HG03571 (cell line): ENCODE measurements at regions not wholly inside any gene's neighbourhood (a gene's known extent, or its start where the extent isn't known, plus 50 kb on each side); places are given as distances from the start of the nearest gene placed in this dataset.
"Not testable (repeated sequence)": the region's sequence is repeated elsewhere in the genome, so short reads cannot be mapped to it uniquely, and the experiment has no call there.

ENCODE experiments used
- ATAC-seq: cut with Tn5 transposase; IDR thresholded peaks from one replicate; pipeline ENCODE4 v1.9.1; 2021; ENCODE audit not compliant: unreplicated experiment

DNA sequence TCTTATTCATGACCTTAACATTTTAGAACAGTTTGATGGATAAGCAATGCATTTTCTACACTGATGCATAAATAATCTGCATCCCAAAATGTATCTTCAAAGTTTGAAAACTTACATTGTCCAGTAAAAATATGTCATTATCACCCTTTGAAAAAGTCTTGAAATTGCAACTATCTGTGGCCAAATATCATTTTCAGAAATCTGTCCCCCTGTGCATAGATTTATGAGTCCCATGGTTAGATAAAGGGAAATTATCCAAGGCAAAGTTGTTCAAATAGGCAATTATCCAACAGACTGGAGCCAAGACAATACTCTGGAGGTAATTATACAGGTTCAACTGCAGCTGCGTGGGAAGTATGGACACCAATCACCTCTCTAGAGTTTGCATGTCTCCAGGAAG lies 182.5 kb upstream of the INTU start:
- no peak for ATAC-seq

DNA sequence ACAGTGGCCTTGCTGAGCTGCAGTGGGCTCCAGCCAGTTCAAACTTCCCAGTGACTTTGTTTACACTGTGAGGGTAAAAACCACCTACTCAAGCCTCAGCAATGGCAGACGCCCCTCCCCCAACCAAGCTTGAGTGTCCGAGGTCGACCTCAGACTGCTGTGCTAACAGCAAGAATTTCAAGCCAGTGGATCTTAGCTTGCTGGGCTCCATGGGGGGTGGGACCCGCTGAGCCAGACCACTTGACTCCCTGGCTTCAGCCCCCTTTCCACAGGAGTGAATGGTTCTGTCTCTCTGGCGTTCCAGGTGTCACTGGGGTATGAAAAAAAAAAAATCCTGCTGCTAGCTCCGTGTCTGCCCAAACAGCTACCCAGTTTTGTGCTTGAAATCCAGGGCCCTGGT lies 168.9 kb upstream of the INTU start:
- ATAC-seq, result no peak

DNA sequence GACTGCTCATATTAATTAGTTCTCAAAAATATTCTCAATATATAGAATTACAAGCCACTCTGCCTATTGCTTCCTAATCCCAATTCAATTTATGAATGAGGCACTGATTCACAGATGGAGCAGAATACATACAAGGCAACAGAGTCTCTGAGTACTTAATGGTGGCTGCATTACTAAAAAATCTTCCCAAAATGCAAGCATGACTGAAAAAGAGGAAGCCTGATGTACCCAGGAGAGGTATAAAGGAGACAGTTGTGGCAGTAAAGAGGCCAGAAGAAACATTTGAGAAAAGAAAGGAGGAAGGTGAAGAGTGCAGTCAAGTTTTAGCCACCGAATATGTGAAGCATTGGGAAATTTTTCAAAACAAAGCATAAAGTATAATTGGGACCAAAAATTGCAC lies 163.2 kb upstream of the INTU start:
- no peak for ATAC-seq

DNA sequence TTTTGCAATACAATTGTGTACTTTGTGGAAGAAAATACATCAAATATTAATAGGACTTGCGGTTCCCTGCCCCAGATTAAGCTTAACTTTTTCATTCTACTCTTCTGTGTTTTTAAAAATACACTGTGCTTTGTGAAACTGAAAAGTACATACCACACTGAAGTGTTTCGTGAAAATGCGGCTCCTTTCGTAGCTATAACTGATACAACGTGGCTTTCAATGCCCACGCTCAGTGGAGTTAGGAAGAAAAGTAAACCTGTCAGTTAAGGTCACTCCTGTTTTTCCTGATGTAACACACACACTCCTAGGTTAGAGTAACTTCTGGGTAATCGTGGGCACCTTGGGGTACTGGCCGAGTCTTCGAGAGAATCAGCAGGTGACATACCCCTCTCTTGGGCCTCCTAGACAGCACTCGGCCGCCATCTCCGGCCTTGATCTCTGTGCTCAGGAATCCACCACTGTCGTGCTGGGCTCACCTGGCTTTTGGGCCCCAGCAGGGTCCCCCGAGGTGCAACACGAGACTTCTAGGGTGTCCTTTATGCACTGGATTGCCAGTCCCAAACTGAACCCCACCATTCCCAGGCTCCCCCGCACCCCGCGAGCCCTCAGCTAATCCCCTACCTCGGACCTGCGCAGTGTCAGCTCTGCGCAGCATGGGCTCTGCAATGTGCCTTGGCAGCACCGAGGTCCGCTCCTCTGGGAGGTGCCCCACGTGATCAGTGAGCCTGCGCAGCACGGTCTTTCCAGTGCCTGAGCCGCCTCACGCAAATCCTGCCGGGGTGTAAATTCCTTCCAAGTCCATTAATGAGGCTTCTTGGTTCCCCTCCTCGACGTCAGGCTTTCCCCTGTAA lies 162.6 kb upstream of the INTU start:
- ATAC-seq, result no peak

DNA sequence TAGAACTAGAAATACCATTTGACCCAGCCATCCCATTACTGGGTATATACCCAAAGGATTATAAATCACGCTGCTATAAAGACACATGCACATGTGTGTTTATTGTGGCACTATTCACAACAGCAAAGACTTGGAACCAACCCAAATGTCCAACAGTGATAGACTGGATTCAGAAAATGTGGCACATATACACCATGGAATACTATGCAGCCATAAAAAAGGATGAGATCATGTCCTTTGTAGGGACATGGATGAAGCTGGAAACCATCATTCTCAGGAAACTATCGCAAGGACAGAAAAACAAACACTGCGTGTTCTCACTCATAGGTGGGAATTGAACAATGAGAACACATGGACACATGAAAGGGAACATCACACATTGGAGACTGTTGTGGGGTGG lies 154.5 kb upstream of the INTU start:
- ATAC-seq, result not testable (repeated sequence)

DNA sequence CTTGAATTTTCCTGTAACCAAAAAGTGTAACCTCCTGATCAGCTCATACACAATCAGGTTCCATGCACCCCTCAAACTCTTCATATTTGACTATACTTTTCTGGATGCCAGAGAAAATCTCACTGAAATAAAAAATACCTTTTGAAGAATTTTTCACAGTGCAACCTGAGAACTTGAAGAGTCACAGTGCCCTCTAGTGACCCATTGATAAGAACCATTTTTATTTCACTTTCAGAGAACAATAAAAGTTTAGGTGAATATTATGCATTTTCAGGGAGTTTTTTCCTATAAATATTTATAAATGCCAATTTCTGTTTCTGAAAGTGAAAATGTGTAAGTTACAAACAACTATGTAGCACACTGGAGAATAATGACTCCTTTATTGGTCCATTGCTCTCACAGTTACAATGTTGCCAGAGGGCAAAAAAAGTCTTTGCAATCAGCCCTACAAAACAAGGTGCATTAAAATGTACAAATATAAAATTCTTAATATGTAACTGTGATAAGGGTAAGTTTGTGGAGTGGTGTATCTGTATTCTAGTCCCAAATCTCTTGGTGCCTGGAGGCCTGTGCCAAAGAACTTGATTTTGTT lies 153.6 kb upstream of the INTU start:
- ATAC-seq, result no peak

DNA sequence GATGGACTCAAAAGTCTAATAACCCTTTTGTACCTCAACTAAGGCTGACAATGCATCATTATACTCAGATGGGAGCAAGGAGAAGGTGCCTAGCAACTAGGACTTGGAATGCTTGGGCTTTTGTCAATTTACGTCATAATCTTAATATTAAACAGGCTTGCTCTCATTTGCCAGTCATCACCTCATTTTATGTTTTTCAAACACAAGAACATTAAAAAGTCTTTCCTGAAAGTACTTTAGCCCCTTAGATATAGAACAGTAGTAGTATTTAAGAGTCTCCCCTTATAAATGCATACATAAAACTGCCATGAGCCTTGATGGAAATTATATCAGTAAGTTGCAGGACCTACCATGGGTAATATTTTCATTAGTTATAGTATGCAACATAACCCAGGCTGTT lies 150.7 kb upstream of the INTU start:
- ATAC-seq, result no peak

DNA sequence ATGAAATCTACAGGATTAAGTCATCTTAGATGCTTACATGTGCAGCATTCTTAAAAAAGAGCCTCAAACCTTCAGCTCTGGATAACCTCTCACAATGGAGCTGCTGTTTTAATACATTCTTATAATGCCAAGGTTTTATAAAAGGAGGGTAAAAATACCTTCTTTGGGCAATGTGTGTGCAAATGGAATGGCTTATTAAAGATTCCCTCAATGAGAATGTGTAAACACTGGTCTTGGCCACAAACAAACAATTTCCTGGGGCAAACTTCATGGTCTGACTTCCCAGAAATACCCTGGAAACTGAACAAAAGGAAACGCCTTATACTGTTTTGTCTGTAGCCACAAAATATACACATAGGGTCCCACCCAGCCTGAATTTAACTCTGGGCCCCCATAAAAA lies 148.6 kb upstream of the INTU start:
- no peak for ATAC-seq

DNA sequence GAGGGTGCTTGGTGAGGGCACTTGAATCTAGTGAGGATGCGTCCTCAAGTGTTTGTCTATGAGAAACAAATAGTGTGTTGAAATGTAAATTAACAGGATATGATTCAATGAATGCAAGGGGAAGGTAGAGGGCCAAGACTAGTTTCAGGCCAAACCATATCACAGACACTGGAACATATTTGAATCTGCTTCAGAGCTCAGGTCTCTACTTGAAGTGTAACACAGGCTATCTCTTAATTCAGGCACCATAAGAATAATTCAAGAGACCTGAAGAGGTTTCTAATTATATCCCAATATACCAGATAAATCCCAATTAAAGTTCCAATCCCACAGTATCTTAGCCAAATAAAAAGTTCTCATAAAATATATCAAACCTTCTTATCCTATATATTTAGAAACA lies 146.5 kb upstream of the INTU start:
- no peak for ATAC-seq

DNA sequence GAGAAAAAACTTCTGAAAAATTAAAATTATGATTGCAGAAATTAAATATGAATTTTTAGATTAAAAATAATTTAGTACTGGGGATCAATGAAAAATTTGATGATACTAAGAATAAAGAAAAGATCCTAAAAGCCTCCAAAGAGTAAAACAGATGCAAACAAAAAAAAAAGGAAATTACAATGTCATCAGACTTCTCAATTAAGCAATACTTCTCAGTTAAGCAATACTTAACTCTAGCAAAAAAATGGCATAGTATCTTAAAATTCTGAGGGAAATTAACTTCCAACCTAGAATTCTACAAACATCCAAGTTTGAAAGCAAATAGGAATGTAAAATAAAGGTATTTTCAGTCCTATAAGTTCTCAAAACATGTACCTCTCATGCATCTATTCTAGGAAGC lies 141.2 kb upstream of the INTU start:
- no peak for ATAC-seq

DNA sequence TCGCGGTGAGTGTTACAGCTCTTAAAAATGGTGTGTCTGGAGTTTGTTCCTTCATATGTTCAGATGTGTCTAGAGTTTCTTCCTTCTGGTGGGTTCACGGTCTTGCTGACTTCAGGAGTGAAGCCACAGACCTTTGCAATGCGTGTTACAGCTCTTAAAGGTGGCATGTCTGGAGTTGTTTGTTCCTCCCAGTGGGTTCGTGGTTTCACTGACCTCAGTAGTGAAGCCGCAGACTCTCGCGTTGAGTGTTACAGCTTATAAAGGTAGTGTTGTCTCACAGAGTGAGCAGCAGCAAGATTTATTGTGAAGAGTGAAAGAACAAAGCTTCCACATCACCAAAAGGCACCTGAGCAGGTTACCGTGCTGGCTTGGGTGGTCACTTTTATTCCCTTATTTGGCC lies 135.9 kb upstream of the INTU start:
- ATAC-seq, result not testable (repeated sequence)

DNA sequence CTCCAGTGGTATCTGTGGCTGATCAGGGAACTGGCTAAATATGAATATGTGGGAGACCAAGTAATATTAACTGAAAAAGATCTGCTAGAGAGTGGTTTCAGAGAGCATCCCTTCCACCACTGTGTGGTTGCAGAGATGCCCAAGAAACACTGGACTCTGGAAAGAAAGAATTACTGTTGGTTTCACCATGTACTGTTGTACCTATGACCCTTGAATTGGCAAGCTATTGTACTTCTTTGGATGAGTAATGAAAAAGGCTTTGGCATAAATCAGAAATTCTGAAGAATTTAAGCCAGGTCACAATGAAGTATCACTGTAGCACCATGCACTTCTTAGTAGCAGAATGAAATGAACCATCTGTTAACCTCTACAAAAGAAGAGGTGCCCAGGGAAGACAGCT lies 134.4 kb upstream of the INTU start:
- ATAC-seq, result no peak

DNA sequence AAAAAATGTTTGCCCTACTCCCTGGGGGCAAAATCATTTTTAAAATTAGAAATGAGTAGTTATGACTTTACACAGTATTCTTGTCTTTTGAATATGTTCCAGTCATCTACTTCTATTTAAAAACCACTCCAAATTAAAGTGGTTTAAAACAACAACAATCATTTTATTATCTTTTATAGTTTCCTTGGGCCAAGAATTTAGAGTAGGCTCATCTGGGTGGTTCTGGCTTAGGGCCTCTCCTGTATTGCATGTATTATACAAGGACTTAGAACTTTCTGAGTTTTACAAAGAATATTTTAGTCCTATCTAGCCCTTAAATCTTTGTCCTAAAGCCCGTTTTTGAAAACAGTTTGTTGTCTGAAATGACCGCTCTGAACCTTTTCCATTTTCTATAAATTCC lies 132.5 kb upstream of the INTU start:
- ATAC-seq, result no peak

DNA sequence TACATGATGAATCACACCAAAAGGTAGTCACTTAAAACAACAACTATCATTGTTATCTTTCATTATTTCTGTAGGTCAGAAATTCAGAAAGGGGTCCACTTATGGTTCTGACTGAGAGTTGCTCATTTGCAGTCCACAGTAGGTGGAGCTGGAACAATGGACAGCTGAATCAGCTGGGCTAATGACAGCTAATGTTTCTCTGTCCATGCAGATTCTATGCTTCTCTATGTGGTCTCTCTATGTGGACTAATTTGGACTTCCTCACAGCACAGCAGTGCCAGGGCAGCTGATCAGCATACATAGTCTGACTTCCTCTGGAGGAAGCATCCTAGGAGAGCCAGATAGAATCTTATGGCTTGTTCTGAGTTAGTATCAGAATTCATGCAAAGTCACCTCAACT lies 131.7 kb upstream of the INTU start:
- no peak for ATAC-seq

DNA sequence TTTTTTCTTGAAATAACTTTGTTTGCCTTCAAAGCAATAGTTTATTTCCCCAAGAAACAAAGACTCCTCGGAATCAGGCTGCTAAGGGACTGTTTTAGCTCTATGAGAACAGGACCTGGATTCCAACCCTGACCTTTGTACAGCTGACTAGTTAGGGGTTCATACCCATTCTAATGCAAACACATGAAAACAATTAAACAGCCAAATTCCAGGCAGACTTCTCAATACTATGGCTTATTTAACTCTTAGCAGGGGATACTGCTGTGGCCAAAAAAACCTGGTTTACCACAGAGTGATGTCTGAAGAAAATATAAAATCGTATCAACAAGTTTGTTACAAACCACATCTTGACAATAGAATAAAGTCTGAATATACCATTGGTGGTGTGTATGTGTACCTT lies 129.6 kb upstream of the INTU start:
- ATAC-seq, result no peak

DNA sequence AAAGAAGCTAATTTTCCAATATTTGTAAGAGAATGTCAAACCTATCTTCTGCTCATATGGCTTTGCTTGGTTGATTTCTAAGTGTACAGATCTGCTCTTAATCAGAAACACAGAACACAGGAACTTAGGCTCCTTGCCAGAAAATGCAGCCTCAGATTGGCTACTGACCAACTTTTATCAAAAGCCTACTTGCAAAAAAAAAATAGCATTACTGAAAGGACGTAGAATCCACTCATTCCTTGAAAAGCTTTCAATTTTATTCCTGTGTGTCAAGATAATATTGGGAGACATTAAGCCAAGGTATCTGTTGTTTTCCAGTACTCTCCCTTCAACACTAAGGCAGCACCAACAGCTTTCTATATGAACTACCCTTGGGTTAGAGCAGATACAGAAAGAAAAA lies 127.6 kb upstream of the INTU start:
- ATAC-seq, result no peak

DNA sequence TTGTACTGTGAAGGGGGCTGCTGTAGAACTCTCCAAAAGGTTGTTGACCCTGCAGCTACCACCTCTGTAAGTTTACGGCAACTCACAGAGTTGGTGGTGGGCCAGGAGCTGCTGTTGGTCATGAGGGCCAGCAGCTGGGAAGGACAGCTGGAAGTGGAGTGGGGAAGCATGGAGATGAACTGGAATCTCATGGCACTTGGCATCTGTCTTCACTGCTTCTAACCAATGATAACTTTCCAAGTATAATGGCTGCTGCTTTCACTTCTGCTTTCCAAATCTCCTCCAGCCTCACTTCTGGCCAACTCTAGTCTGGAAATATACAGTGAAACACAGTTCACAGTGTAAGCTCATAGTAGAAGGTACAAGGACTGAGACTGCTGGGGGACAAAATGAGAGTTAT lies 126.5 kb upstream of the INTU start:
- no peak for ATAC-seq

DNA sequence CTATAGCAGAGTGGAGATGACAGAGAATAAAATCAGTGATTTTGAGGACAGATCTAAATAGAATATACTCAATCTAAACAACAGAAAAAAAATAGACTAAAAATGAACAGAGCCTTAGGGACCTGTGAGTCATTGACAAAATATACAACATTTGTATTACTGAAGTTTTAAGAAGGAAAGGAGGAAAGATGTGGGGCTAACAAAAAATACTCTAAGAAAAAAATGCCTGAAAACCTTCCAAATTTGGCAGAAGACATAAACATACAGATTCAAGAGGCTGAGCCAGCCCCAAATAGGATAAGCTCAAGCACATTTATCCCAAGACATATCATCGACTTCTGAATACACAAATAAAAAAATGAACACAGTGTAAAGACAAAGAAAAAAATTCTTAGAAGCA lies 123.6 kb upstream of the INTU start:
- no peak for ATAC-seq

DNA sequence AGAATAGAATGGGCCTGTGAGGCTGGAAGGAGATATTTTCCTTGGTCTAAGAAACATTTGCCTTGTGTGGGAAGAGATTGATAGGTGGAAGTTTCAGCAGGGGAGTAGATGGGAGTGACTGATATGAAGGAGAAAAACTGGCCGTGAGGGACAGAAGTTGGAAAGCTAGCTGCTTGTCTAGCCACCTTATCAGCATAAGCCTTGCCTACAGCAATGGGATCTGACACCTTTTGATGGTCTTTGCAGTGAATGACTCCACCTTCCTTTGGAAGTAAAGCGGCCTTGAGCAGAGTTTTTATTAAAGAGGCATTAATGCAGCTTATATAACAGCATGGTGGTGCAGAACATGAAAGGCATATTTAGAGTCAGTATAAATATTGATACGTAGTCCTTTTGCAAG lies 120.1 kb upstream of the INTU start:
- not testable (repeated sequence) for ATAC-seq

DNA sequence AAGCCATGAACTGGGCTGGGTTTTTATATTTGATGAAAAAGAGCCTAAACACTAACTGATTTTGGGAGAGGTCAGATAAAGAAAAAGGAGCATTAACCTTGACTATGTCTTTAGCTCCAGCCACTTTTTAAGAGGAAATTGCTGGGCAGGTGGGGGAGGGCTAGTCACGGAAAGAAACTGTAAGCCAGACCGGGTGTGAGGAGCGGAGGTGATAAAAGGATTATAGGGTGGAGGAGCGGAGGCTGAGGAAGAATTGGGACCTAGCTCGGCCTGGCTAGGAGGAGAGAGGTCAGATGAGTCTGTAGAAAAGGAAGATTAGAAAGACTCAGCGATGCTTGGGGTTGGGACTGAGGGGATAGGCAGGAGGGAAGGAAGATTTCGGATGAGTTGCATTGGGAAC lies 117.5 kb upstream of the INTU start:
- ATAC-seq, result not testable (repeated sequence)

DNA sequence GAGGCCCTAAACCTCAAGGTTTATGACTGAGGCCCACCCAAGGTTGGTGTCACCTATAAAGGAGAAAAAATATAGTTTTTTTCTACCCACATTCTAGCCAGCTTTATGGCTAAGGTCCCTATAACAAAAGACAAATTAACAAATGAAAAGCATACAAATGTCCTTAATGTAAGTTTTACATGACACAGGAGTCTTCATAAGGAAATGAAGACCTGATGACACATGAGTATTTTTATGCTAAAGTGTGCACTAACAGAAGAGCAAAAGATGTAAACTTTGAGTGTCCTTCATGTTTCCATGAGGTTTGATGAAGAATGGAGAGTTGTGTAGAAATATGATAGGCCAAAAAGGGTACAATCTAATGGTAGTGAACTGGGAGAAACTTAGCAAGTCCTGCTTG lies 114.7 kb upstream of the INTU start:
- ATAC-seq, result no peak

DNA sequence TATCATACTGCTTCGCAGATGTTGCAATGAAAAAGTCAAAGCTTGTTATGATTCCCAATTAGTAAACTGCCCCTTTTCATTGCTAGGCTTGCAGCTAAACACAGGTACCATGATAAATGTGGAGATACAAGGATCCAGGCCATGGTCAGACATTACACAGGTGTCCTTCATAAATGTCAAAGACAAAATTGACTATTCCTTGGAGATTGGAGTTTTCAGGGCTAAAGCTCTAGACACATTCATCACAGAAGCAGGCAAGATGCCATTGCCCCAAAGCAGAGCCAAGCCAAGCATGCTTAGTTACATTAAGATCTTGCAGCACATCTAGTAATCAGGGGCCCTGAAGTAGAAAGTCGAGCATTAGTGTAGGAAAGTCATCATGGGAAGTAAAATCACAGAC lies 111.3 kb upstream of the INTU start:
- no peak for ATAC-seq

DNA sequence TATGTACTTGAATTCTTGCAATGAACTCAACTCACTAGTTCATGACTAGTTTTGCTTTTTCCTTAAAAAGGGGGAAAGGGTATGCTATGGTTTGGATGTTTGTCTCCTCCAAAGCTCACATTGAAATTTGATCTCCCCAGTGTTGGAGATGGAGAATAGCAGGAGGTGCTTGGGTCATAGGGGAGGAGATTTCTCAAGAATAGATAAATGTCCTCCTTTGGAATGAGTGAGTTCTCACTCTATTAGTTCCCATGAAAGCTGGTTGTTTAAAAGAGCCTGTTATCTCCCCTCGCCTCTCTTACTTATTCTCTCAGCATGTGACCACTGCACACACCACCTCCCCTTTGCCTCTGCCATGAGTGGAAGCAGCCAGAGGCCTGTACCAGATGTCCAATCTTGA lies 109.4 kb upstream of the INTU start:
- ATAC-seq, result no peak
